Neural crest cell (in vitro differentiated cells): ENCODE measurements at regions not wholly inside any gene's neighbourhood (a gene's known extent, or its start where the extent isn't known, plus 50 kb on each side); places are given as distances from the start of the nearest gene placed in this dataset.

Source experiments
- DNase-seq: peaks from one replicate; pipeline ENCODE4 v3.0.0; 2021; ENCODE audit warnings: low read depth, mixed read lengths, low spot score
- H3K27ac Mint-ChIP-seq: one replicate; pipeline ENCODE4 v1.8.0; 2021; ENCODE audit warnings: mild to moderate bottlenecking, mixed read lengths; ENCODE audit not compliant: unreplicated experiment
- H3K27me3 Mint-ChIP-seq: 2 replicates; pipeline ENCODE4 v1.8.0; 2021; ENCODE audit warnings: low read depth, mild to moderate bottlenecking, mixed read lengths
- H3K36me3 Mint-ChIP-seq: 2 replicates; pipeline ENCODE4 v1.8.0; 2021; ENCODE audit warnings: low read depth, mild to moderate bottlenecking, mixed read lengths
- H3K4me1 Mint-ChIP-seq: 2 replicates; pipeline ENCODE4 v1.8.0; 2021; ENCODE audit warnings: mixed read lengths
- H3K4me3 Mint-ChIP-seq: one replicate; pipeline ENCODE4 v1.8.0; 2021; ENCODE audit warnings: mild to moderate bottlenecking, mixed read lengths
- H3K9me3 Mint-ChIP-seq: 2 replicates; pipeline ENCODE4 v1.8.0; 2021; ENCODE audit warnings: mixed read lengths
- CTCF ChIP-seq: fragments of 200-600 bp; sonication (generic); conservative IDR thresholded peaks from 2 replicates; pipeline ENCODE4 v1.5.0; 2021; ENCODE audit warnings: antibody characterized with exemption, mild to moderate bottlenecking

- no peaks in the 10 kb centered on the region for H3K4me1 Mint-ChIP-seq
- no peak for DNase-seq
- no peak for TF ChIP-seq CTCF
- no peak overlapping the region for H3K27ac Mint-ChIP-seq
- no peaks in the 10 kb centered on the region for H3K36me3 Mint-ChIP-seq
- H3K27me3 Mint-ChIP-seq: no peaks in the 10 kb centered on the region
- peaks cover 3% of the 10 kb centered on the region for H3K9me3 Mint-ChIP-seq
- H3K4me3 Mint-ChIP-seq: no peak overlapping the region
These were observed 192.9 kb upstream of the HMHB1 start for GRCh38 chr5:143619040-143619439.

- DNase-seq: no peak
- TF ChIP-seq CTCF: no peak
- H3K27me3 Mint-ChIP-seq: no peaks in the 10 kb centered on the region
- no peaks in the 10 kb centered on the region for H3K36me3 Mint-ChIP-seq
- H3K4me1 Mint-ChIP-seq: no peaks in the 10 kb centered on the region
- H3K4me3 Mint-ChIP-seq: no peak overlapping the region
- no peak overlapping the region for H3K27ac Mint-ChIP-seq
- peaks cover 3% of the 10 kb centered on the region for H3K9me3 Mint-ChIP-seq
These were observed 193.8 kb upstream of the HMHB1 start for GRCh38 chr5:143618141-143618540.

GRCh38 chr5:143614831-143615230, 197.1 kb upstream of the HMHB1 start:
- peaks cover 1% of the 10 kb centered on the region for H3K27me3 Mint-ChIP-seq
- no peak overlapping the region for H3K4me3 Mint-ChIP-seq
- no peak for DNase-seq
- H3K4me1 Mint-ChIP-seq: no peaks in the 10 kb centered on the region
- no peak for TF ChIP-seq CTCF
- peaks cover 2% of the 10 kb centered on the region for H3K9me3 Mint-ChIP-seq
- H3K27ac Mint-ChIP-seq: no peak overlapping the region
- H3K36me3 Mint-ChIP-seq: no peaks in the 10 kb centered on the region

GRCh38 chr5:143613329-143613728, 198.6 kb upstream of the HMHB1 start:
- TF ChIP-seq CTCF: no peak
- peaks cover 3% of the 10 kb centered on the region for H3K27me3 Mint-ChIP-seq
- H3K4me3 Mint-ChIP-seq: no peak overlapping the region
- H3K4me1 Mint-ChIP-seq: no peaks in the 10 kb centered on the region
- no peak overlapping the region for H3K27ac Mint-ChIP-seq
- no peaks in the 10 kb centered on the region for H3K36me3 Mint-ChIP-seq
- DNase-seq: no peak
- H3K9me3 Mint-ChIP-seq: peaks cover 3% of the 10 kb centered on the region

GRCh38 chr5:143610946-143611345, 201.0 kb upstream of the HMHB1 start:
- TF ChIP-seq CTCF: no peak
- H3K36me3 Mint-ChIP-seq: no peaks in the 10 kb centered on the region
- no peaks in the 10 kb centered on the region for H3K4me1 Mint-ChIP-seq
- H3K9me3 Mint-ChIP-seq: peaks cover 3% of the 10 kb centered on the region
- peaks cover 3% of the 10 kb centered on the region for H3K27me3 Mint-ChIP-seq
- H3K4me3 Mint-ChIP-seq: no peak overlapping the region
- no peak overlapping the region for H3K27ac Mint-ChIP-seq
- no peak for DNase-seq
